Progenitor cell of endocrine pancreas (in vitro differentiated cells): ENCODE measurements at regions not wholly inside any gene's neighbourhood (a gene's known extent, or its start where the extent isn't known, plus 50 kb on each side); places are given as distances from the start of the nearest gene placed in this dataset.

Experiments used
- DNase-seq: peaks from one replicate; pipeline ENCODE4 v3.0.0; 2021; ENCODE audit warnings: low spot score; ENCODE audit not compliant: unreplicated experiment
- H3K27ac Mint-ChIP-seq: 2 replicates; pipeline ENCODE4 v1.8.0; 2021; ENCODE audit warnings: mild to moderate bottlenecking, moderate library complexity, mixed read lengths
- H3K27me3 Mint-ChIP-seq: 2 replicates; pipeline ENCODE4 v1.8.0; 2021; ENCODE audit warnings: mixed read lengths
- H3K36me3 Mint-ChIP-seq: 2 replicates; pipeline ENCODE4 v1.8.0; 2022; ENCODE audit warnings: mixed read lengths; ENCODE audit not compliant: insufficient read depth
- H3K4me1 Mint-ChIP-seq: 2 replicates; pipeline ENCODE4 v1.8.0; 2021; ENCODE audit warnings: low read depth, mixed read lengths
- H3K4me3 Mint-ChIP-seq: 2 replicates; pipeline ENCODE4 v1.8.0; 2021; ENCODE audit warnings: low read depth, mild to moderate bottlenecking, moderate library complexity, mixed read lengths
- H3K9me3 Mint-ChIP-seq: 2 replicates; pipeline ENCODE4 v1.8.0; 2021; ENCODE audit warnings: low read depth, mixed read lengths
- TF ChIP-seq, protein P1 (sequence below): fragments of 200-600 bp; sonication (generic); IDR thresholded peaks from one replicate; pipeline ENCODE4 v1.5.0; 2021; ENCODE audit warnings: antibody characterized with exemption, mild to moderate bottlenecking; ENCODE audit not compliant: unreplicated experiment

DNA sequence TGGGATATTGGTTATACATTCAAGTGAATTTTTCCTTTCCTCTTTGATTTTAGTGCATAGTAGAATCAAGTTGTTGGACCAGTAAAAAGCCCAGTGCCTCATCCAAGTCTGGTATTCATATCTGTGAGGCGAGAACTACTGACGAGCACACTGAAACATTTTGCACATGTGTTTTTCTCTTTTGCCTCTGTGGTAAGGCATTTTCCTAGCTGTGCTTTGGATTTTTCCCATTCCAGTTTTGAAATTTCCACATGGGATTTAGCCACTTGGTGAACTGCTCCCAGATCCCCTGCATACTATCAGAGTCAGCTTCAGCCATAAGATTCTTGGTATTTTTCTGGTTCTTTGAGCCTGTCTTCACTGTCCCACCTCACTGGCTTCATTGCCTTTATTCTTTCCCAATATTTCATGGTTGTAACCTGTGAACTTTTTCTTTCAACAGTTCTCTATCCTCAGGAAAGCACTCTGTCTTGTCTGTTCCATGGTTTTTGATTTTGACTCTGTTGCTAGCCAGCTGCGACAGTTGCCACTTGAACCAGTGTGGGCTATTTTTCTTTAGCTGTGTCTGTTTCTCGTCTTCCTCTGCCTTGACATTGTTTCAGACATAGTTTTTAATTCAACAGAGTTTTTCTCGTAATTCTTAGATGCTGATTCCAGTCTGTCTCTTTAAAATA is 239.0 kb downstream of the REEP3 start:
- Mint-ChIP-seq H3K27ac (no peak overlapping the region), H3K36me3 (no peaks in the 10 kb centered on the region), H3K4me1 (no peaks in the 10 kb centered on the region), H3K9me3 (no peaks in the 10 kb centered on the region), H3K27me3 (no peaks in the 10 kb centered on the region), H3K4me3 (no peak overlapping the region)
- DNase-seq, result no peak
- TF ChIP-seq, protein P1, sequence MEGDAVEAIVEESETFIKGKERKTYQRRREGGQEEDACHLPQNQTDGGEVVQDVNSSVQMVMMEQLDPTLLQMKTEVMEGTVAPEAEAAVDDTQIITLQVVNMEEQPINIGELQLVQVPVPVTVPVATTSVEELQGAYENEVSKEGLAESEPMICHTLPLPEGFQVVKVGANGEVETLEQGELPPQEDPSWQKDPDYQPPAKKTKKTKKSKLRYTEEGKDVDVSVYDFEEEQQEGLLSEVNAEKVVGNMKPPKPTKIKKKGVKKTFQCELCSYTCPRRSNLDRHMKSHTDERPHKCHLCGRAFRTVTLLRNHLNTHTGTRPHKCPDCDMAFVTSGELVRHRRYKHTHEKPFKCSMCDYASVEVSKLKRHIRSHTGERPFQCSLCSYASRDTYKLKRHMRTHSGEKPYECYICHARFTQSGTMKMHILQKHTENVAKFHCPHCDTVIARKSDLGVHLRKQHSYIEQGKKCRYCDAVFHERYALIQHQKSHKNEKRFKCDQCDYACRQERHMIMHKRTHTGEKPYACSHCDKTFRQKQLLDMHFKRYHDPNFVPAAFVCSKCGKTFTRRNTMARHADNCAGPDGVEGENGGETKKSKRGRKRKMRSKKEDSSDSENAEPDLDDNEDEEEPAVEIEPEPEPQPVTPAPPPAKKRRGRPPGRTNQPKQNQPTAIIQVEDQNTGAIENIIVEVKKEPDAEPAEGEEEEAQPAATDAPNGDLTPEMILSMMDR, result no peak

DNA sequence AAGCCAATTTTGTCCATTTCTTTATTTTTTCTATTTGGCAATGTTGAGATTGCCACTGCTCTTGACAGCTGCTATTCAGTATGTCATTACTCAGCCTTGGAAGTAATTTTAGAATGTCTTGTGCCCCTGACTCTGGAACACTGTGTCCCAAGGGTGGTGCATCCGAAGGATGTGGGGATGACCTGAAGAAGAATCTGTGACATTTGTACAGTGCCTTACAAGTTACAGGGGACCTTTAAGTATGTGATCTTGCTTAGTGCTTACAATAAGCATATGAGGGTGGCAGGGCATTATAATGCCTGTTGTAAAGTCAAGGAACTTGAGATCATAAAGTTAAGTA is 239.5 kb downstream of the REEP3 start:
- DNase-seq, result no peak
- Mint-ChIP-seq H3K27me3 (no peaks in the 10 kb centered on the region), H3K9me3 (no peaks in the 10 kb centered on the region), H3K36me3 (no peaks in the 10 kb centered on the region), H3K4me3 (no peak overlapping the region), H3K4me1 (no peaks in the 10 kb centered on the region), H3K27ac (no peak overlapping the region)
- TF ChIP-seq, protein P1, result no peak

DNA sequence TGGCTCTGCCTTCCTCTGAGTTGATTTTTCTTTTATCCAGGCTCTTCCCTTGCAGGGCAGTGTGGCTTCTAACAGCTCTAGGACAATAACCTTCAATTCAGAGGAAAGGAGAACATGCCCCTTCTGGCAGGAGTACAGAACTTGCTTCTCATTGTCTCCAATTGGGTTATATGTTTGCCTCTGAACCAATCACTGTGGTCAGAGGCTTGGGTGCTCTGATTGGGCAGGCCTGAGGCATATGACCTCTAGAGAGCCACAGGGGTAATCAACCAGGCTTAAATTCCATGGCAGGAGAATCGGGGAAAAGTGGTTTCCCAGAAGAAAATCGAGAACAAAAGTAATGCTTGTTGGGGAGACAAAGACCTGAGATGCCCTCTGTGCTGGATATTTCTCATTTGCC is 240.0 kb downstream of the REEP3 start:
- no peak for DNase-seq
- Mint-ChIP-seq H3K27ac (no peak overlapping the region), H3K4me3 (no peak overlapping the region), H3K27me3 (no peaks in the 10 kb centered on the region), H3K4me1 (peaks cover 2% of the 10 kb centered on the region), H3K9me3 (no peaks in the 10 kb centered on the region), H3K36me3 (no peaks in the 10 kb centered on the region)
- TF ChIP-seq, protein P1, result no peak

DNA sequence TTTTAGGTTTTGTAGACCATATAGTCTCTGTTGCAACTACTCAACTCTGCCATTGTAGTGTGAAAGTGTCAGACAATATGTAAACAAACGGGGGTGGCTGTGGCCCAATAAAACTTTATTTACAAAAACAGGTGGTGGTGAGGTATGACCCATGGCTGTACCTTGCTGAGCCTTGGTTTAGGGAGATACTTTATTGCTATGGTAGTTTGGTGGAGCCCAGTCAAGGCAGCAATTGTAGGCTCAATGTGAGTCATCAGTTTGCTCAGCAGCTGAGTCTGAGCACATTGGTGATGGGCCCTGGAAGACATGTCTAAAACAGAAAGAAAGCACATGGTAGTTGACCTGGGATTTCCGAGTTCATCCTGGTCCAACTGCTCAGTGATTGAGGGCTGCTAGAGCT is 242.5 kb downstream of the REEP3 start:
- Mint-ChIP-seq H3K4me1 (peaks cover 10% of the 10 kb centered on the region), H3K9me3 (no peaks in the 10 kb centered on the region), H3K27me3 (no peaks in the 10 kb centered on the region), H3K36me3 (no peaks in the 10 kb centered on the region), H3K27ac (no peak overlapping the region), H3K4me3 (no peak overlapping the region)
- TF ChIP-seq, protein P1, result no peak
- DNase-seq, result no peak

DNA sequence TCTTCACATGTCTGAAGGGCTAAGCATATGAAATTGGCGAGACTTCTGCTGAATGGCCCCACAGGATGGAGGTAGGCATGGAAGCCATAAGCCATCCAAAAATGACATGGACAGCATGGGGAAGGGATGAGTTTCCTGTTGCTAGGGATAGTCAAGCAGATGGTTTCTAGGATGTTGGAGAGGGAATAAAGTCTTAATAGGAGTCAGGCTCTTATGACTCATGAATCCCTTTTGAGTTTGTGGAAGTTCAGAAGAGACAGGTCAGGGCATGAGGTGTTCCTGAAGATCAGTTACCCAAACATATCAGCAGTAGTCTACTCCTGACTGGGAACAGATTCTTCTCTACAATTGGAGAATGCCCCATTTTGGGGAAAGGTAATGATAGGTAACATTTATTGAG is 243.9 kb downstream of the REEP3 start:
- H3K27me3 Mint-ChIP-seq, result no peaks in the 10 kb centered on the region
- no peaks in the 10 kb centered on the region for H3K36me3 Mint-ChIP-seq
- TF ChIP-seq, protein P1, result no peak
- no peak overlapping the region for H3K4me3 Mint-ChIP-seq
- no peaks in the 10 kb centered on the region for H3K9me3 Mint-ChIP-seq
- DNase-seq, result no peak
- no peak overlapping the region for H3K27ac Mint-ChIP-seq
- H3K4me1 Mint-ChIP-seq, result peaks cover 10% of the 10 kb centered on the region
